GM12891 (cell line): ENCODE measurements at regions not wholly inside any gene's neighbourhood (a gene's known extent, or its start where the extent isn't known, plus 50 kb on each side); places are given as distances from the start of the nearest gene placed in this dataset.

Experiments used
- DNase-seq: peaks from one replicate; pipeline ENCODE4 v3.0.0; 2011; ENCODE audit warnings: low spot score; ENCODE audit not compliant: insufficient read length
- FAIRE-seq: peaks from 2 replicates; lab custom pipeline; 2011; peaks lifted over from hg19 to GRCh38; lab: Jason Lieb, UNC
- PAX5 ChIP-seq: IDR thresholded peaks from 2 replicates; pipeline ENCODE4 v1.6.1; 2011; ENCODE audit warnings: low read length, moderate library complexity, mild to moderate bottlenecking; ENCODE audit not compliant: insufficient read depth, severe bottlenecking
- POLR2A ChIP-seq: IDR thresholded peaks from 2 replicates; pipeline ENCODE4 v1.6.1; 2011; ENCODE audit warnings: low read depth, low read length, control low read depth
- POLR2AphosphoS5 ChIP-seq: IDR thresholded peaks from 2 replicates; pipeline ENCODE4 v1.6.1; 2011; ENCODE audit warnings: low read depth, low read length, control low read depth
- POU2F2 ChIP-seq: IDR thresholded peaks from 2 replicates; pipeline ENCODE4 v1.6.1; 2011; ENCODE audit warnings: low read depth, mild to moderate bottlenecking, control low read depth, low read length, moderate library complexity
- SPI1 ChIP-seq: IDR thresholded peaks from 2 replicates; pipeline ENCODE4 v1.6.1; 2011; ENCODE audit warnings: low read depth, low read length, control low read depth
- TAF1 ChIP-seq: IDR thresholded peaks from 2 replicates; pipeline ENCODE4 v1.6.1; 2011; ENCODE audit warnings: low read depth, low read length, control low read depth

DNA sequence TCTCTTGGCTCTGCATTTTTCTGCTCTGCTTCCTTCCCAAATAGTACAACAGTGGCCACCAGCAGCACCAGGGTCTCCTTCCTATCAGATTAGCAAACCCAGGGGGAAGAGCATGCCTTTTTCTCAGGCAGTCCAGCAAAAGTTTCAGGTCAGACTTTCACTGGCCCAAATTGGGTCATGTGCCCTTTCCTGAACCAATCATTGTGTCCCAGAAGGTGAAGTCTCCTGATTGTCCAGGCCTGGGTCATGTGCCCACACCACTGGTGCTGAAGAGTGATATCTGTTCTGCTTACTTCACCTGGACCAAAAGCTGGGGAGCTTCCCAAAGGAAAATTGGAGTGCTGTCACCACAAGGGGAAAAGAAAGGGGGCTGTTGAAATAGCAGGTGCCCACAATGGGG, 64.1 kb upstream of the ALX4 start:
- DNase-seq (no peak), FAIRE-seq (no peak)
- no peak for TF ChIP-seq POLR2A
- no peak for TF ChIP-seq SPI1
- TF ChIP-seq POLR2AphosphoS5, result no peak
- no peak for TF ChIP-seq TAF1
- no peak for TF ChIP-seq PAX5
- no peak for TF ChIP-seq POU2F2

GRCh38 chr11:44376423-44376822, 66.5 kb upstream of the ALX4 start:
- TF ChIP-seq PAX5 (no peak), TAF1 (no peak)
- DNase-seq, result no peak
- no peak for FAIRE-seq

DNA sequence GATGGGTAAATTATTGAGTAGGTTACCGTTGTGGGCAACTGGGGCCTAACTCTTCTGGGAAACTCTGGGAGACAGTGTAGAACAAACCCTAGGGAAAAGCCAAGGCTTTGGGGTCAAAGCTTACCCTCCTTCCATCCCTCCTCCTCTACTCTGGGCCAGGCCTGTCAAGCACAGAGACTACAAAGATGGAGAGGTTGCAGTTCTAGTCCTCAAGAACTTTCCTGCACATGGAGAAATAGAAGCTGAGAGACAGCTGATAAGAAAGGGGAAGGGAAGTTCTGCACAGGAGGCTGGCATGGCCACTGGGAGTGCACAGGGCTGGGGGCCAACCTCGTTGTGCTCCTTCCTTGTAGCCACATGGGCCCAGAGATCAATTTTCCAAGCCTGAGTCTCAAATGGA, 67.2 kb upstream of the ALX4 start:
- DNase-seq, result no peak
- TF ChIP-seq POLR2AphosphoS5 (no peak), POLR2A (no peak), POU2F2 (no peak)
- no peak for FAIRE-seq

DNA sequence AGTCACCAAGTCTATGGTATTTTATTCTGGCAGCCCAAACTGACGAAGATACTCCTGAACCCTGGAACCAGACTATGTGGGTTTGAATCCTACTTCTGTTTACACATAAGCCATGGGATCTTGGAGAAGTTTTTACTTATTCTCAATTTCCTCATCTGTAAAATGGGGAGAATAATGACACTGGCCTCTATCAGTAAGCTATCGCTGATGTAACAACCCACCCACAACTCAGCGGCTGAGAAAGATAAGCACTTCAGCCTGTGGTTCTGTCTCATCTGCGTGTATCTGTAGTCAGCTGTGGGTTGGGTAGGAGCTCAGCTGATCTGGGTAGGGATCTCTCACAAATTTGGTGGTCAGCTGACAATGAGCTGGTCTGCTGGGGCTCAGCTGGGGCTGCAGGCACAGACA, 68.0 kb upstream of the ALX4 start:
- no peak for DNase-seq
- FAIRE-seq, result no peak
- no peak for TF ChIP-seq PAX5
- TF ChIP-seq POLR2AphosphoS5, result no peak
- no peak for TF ChIP-seq SPI1
- TF ChIP-seq TAF1, result no peak
- no peak for TF ChIP-seq POLR2A
- no peak for TF ChIP-seq POU2F2

GRCh38 chr11:44379141-44380008, 69.4 kb upstream of the ALX4 start:
- TF ChIP-seq POLR2AphosphoS5 (no peak), SPI1 (no peak), PAX5 (no peak), POU2F2 (no peak)
- FAIRE-seq, result no peak
- DNase-seq, result no peak

DNA sequence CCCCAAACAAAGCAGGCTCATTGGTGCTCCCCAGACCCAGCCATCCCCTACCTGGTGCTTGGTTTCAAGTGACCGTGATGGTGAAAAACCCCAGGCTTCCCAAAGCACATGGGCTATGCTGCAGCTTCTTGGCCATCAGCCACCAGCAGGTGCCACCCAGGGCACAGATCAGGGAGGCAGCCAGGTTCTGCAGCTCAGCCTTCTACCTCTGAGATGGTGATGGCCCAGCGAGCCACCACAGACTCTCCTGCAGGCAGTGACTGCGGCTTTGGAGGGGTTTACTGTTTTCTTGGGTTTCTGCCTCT, 70.0 kb upstream of the ALX4 start:
- no peak for TF ChIP-seq POLR2A
- DNase-seq (no peak), FAIRE-seq (no peak)

DNA sequence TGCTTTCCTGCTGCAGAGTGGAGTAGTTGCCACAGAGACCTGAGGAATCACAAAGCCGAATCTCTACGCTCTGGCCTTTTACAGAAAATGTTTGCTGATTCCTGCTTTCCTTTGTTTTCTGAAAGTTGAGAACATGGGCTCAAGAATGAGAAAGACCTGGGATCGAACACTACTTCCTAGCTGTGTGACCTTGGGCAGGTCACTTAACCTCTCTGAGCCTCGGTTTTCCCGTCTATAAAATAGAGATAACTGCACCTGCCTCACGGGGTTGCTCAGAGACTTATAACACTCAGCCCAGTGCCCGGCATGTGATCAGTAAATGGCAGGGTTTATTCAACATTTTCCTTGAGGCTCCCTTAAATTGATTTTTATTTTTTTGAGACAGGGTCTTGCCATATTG, 70.9 kb upstream of the ALX4 start:
- no peak for FAIRE-seq
- no peak for DNase-seq
- TF ChIP-seq SPI1, result no peak
- TF ChIP-seq POU2F2, result no peak
- no peak for TF ChIP-seq TAF1
- TF ChIP-seq PAX5, result no peak
- no peak for TF ChIP-seq POLR2AphosphoS5

GRCh38 chr11:44381261-44381660, 71.3 kb upstream of the ALX4 start:
- TF ChIP-seq POU2F2, result no peak
- TF ChIP-seq SPI1, result no peak
- no peak for TF ChIP-seq POLR2A
- TF ChIP-seq POLR2AphosphoS5, result no peak
- TF ChIP-seq PAX5, result no peak
- no peak for TF ChIP-seq TAF1
- DNase-seq (no peak), FAIRE-seq (no peak)

DNA sequence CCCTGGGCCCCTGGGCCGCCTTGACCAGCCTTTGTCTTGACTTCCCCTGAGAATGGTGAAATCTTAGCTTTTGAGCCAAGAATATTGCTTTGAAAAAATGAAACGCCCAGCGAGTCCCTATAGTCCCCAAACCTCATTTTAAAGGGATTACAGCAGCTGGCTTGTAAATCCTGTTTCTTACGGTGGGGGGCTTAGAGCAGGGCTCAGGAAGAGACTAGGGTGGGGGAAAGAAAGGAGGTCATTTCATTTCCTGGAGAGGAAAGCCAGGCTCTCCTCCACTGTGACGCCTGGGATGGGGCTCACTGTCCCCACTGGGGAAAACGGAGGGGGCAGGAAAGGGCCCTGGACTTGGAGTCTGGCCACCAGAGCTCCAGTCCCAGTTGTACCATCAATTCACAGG, 72.2 kb upstream of the ALX4 start:
- TF ChIP-seq POLR2AphosphoS5 (no peak), TAF1 (no peak), POU2F2 (no peak), PAX5 (no peak), SPI1 (no peak), POLR2A (no peak)
- no peak for FAIRE-seq
- no peak for DNase-seq

DNA sequence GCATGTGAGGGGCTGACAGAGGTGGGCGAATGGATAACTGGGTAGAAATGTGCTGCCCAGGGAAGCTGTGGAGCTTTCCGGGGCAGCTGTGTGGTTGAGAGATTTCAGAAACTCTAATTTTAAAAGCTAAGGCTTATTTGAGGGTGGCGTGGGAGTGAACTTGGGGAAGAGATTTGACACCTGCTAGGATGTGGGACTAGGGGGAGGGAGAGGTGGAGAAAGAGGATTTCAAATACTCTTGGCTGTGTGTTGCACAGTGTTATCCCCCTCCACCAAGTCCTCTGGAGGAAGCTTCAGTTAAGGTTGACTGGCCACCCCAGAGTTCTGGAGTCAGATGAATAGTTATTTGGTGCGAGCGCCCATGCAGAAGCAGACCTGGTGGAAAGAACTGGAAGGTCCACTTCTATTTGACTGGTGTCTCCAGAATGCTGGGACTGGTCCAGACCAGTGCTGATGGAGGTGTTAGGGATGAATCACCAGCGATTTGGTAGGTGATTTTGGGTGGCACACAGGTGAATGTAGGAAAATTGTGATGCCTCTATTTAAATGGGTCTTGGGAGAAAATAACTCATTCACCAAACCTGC, 72.8 kb upstream of the ALX4 start:
- no peak for FAIRE-seq
- no peak for DNase-seq
- TF ChIP-seq POU2F2, result no peak
- TF ChIP-seq TAF1, result no peak

GRCh38 chr11:44383246-44383645, 73.3 kb upstream of the ALX4 start:
- no peak for DNase-seq
- TF ChIP-seq POU2F2, result no peak
- TF ChIP-seq POLR2AphosphoS5, result no peak
- TF ChIP-seq SPI1, result no peak
- no peak for TF ChIP-seq PAX5
- TF ChIP-seq TAF1, result no peak
- TF ChIP-seq POLR2A, result no peak
- no peak for FAIRE-seq
